ENCODE measurements at regions not wholly inside any gene's neighbourhood (a gene's known extent, or its start where the extent isn't known, plus 50 kb on each side); places are given as distances from the start of the nearest gene placed in this dataset.

- H4K8ac ChIP-seq (ENCODE audit: low read depth in 2 of 2, low read length in 2 of 2), result no peak overlapping the region
- H3K36me3 ChIP-seq (ENCODE audit: control insufficient read depth, insufficient read depth, low read length), result no peaks in the 10 kb centered on the region
- no peak overlapping the region for H4K5ac ChIP-seq (ENCODE audit: low read depth, low read length)
- POLR2A ChIA-PET (ENCODE audit: unreplicated experiment), result no interaction called here
- DNase-seq (no peak), ATAC-seq (ENCODE audit: low read depth) (no peak)
- H3K4me2 ChIP-seq (ENCODE audit: low read depth, low read length), result no peak overlapping the region
- no peak overlapping the region for H2BK5ac ChIP-seq (ENCODE audit: low read depth, low read length, poor library complexity, severe bottlenecking)
- H3K9me3 ChIP-seq (ENCODE audit: control insufficient read depth, insufficient read depth, low read length), result peaks cover 38% of the 10 kb centered on the region
- no peak overlapping the region for H3K27ac ChIP-seq (ENCODE audit: insufficient read depth, low read length)
- H3K23ac ChIP-seq (ENCODE audit: low read depth, low read length), result no peak overlapping the region
- no peaks in the 10 kb centered on the region for H3K4me1 ChIP-seq (ENCODE audit: control insufficient read depth, insufficient read depth, low read length)
- H3K27me3 ChIP-seq (ENCODE audit: control insufficient read depth, insufficient read depth, low read length), result no peaks in the 10 kb centered on the region
- no peak overlapping the region for H3K4me3 ChIP-seq (ENCODE audit: insufficient read depth, low read depth, low read length)
- TF ChIP-seq CHD1 (IDR thresholded peaks at IDR 0.05; ENCODE audit: low read depth, low read length), result no peak
- no peak for TF ChIP-seq USF2 (IDR thresholded peaks at IDR 0.05; ENCODE audit: low read depth, low read length)
- TF ChIP-seq RCOR1 (IDR thresholded peaks at IDR 0.05; ENCODE audit: insufficient replicate concordance, low read length), result no peak
- TF ChIP-seq RAD21 (IDR thresholded peaks at IDR 0.05; ENCODE audit: low read length), result no peak
- TF ChIP-seq SMC3 (IDR thresholded peaks at IDR 0.05; ENCODE audit: low read depth, low read length), result no peak
- no peak for TF ChIP-seq NFE2L2 (IDR thresholded peaks at IDR 0.05; ENCODE audit: low read depth, low read length)
- no peak for TF ChIP-seq FOS (IDR thresholded peaks at IDR 0.05; ENCODE audit: low read depth, low read length)
- no peak overlapping the region for H2BK120ac ChIP-seq (ENCODE audit: low read depth, low read length)
- H4K20me1 ChIP-seq (ENCODE audit: insufficient read depth, low read length), result no peaks in the 10 kb centered on the region
- no peak overlapping the region for H2AK9ac ChIP-seq (replicated peaks; ENCODE audit: low read depth, low read length, poor library complexity)
- H3K79me1 ChIP-seq (ENCODE audit: low read depth in 1 of 2, low read length in 2 of 2), result no peaks in the 10 kb centered on the region
- H3K14ac ChIP-seq (replicated peaks; ENCODE audit: low read depth, low read length), result no peak overlapping the region
- dilution Hi-C loops (cut with HindIII; ENCODE audit: low sequenced_read_pairs, unreplicated experiment) (no loop called here), intact Hi-C loops (cut with micrococcal nuclease) (no loop called here), in situ Hi-C loops (cut with MboI; ENCODE audit: low sequenced_read_pairs) (no loop called here)
- no peaks in the 10 kb centered on the region for H3K9me1 ChIP-seq (ENCODE audit: insufficient read depth, low read length)
- H2BK15ac ChIP-seq (ENCODE audit: low read depth, low read length), result no peak overlapping the region
- no peak overlapping the region for H3K18ac ChIP-seq (ENCODE audit: low read depth, low read length)
- H2AFZ ChIP-seq (replicated peaks; ENCODE audit: low read length, poor library complexity), result no peak overlapping the region
- no TSS peak for BruUV-seq (replicated peaks)
- H3K9ac ChIP-seq (ENCODE audit: low read depth, low read length), result no peak overlapping the region
- no peak overlapping the region for H4K91ac ChIP-seq (ENCODE audit: insufficient read depth, low read depth, low read length)
- CTCF ChIA-PET, result no interaction called here
- H2BK20ac ChIP-seq (ENCODE audit: low read depth, low read length), result no peak overlapping the region
- no peak overlapping the region for H3K56ac ChIP-seq (ENCODE audit: extremely low read depth, insufficient read depth, low read length)
- no peak overlapping the region for H3K4ac ChIP-seq (ENCODE audit: low read depth, low read length)
- H2AK5ac ChIP-seq (ENCODE audit: low read depth, low read length), result no peak overlapping the region
Measured at GRCh38 chr14:97945631-97946030, 1148.4 kb downstream of the VRK1 start.

All from IMR-90 (cell line).